ENCODE measurements at regions not wholly inside any gene's neighbourhood (a gene's known extent, or its start where the extent isn't known, plus 50 kb on each side); places are given as distances from the start of the nearest gene placed in this dataset.

DNA sequence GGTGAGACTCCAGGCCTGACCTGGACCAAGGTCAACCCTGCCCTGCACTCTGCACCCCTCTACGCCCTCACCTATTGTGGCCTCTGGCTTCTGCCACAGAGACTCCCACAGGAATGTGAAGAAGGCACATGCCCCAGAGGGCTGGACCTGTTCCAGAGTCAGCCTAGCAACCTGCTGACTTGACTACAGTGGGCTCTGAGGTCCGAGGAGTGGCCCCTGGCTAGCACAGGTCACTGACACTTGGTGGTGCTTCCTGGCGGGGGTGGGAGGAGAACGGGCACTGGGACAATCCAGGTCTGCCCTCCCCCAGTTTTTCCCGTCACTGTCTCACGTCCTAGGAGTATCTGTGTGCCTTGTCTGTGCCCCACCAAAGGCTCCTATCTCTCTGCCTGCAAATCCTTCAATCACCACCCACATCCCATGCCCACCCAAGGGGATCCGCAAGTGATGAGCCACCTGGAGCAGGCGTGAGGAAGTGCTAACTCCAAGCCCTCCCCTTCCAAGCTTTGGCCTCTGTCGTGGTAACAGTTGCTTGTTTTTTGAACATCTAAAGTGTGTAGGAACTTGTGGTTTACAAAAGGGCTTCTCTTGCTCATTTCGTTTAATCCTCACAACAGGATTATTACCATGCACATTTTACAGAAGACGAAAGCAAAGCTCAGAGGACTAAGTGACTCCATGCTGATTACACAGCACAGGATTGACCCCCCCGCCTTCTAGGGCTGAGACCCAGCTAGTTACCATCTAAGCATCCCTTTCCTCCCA lies 86.2 kb downstream of the MCFD2 start:
- TF ChIP-seq, protein P1, sequence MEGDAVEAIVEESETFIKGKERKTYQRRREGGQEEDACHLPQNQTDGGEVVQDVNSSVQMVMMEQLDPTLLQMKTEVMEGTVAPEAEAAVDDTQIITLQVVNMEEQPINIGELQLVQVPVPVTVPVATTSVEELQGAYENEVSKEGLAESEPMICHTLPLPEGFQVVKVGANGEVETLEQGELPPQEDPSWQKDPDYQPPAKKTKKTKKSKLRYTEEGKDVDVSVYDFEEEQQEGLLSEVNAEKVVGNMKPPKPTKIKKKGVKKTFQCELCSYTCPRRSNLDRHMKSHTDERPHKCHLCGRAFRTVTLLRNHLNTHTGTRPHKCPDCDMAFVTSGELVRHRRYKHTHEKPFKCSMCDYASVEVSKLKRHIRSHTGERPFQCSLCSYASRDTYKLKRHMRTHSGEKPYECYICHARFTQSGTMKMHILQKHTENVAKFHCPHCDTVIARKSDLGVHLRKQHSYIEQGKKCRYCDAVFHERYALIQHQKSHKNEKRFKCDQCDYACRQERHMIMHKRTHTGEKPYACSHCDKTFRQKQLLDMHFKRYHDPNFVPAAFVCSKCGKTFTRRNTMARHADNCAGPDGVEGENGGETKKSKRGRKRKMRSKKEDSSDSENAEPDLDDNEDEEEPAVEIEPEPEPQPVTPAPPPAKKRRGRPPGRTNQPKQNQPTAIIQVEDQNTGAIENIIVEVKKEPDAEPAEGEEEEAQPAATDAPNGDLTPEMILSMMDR (IDR thresholded peaks at IDR 0.05), result no peak
- no peak for TF ChIP-seq POLR2A (IDR thresholded peaks at IDR 0.05)

Data from body of pancreas (tissue), 4 donors.